Mesendoderm (in vitro differentiated cells): ENCODE measurements at regions not wholly inside any gene's neighbourhood (a gene's known extent, or its start where the extent isn't known, plus 50 kb on each side); places are given as distances from the start of the nearest gene placed in this dataset.

Experiments
- DNase-seq: peaks from one replicate; pipeline ENCODE4 v3.0.0; 2013
- H2AK5ac ChIP-seq: 2 replicates; pipeline ENCODE4 v1.6.1; 2013; ENCODE audit warnings: low read length, inconsistent platforms
- H2BK120ac ChIP-seq: 2 replicates; pipeline ENCODE4 v1.6.1; 2013; ENCODE audit warnings: low read depth, mild to moderate bottlenecking, low read length, moderate library complexity, mixed read lengths
- H2BK15ac ChIP-seq: replicated peaks from 2 replicates; pipeline ENCODE4 v1.6.1; 2013; ENCODE audit warnings: low read depth, mild to moderate bottlenecking, moderate library complexity
- H2BK5ac ChIP-seq: 2 replicates; pipeline ENCODE4 v1.6.1; 2013; ENCODE audit warnings: low read length, inconsistent platforms
- H3K18ac ChIP-seq: 2 replicates; pipeline ENCODE4 v1.6.1; 2013; ENCODE audit warnings: mild to moderate bottlenecking, low read length, mixed read lengths
- H3K23ac ChIP-seq: one replicate; pipeline ENCODE4 v1.6.1; 2013; ENCODE audit warnings: low read length
- H3K27ac ChIP-seq: 2 replicates; pipeline ENCODE4 v1.5.1; 2013; ENCODE audit warnings: low read depth, mild to moderate bottlenecking, inconsistent platforms, low read length, moderate library complexity
- H3K27me3 ChIP-seq: 2 replicates; pipeline ENCODE4 v1.6.1; 2013; ENCODE audit warnings: low read length, control low read depth, mild to moderate bottlenecking, inconsistent platforms; ENCODE audit not compliant: insufficient read depth, poor library complexity
- H3K36me3 ChIP-seq: 2 replicates; pipeline ENCODE4 v1.6.1; 2013; ENCODE audit warnings: low read length, inconsistent platforms; ENCODE audit not compliant: control insufficient read depth, insufficient read depth
- H3K4ac ChIP-seq: one replicate; pipeline ENCODE4 v1.6.1; 2013; ENCODE audit warnings: low read depth, mild to moderate bottlenecking, low read length, moderate library complexity
- H3K4me1 ChIP-seq: 2 replicates; pipeline ENCODE4 v1.6.1; 2013; ENCODE audit warnings: low read depth, low read length, inconsistent platforms; ENCODE audit not compliant: control insufficient read depth
- H3K4me2 ChIP-seq: 2 replicates; pipeline ENCODE4 v1.6.1; 2013; ENCODE audit warnings: low read length
- H3K4me3 ChIP-seq: 2 replicates; pipeline ENCODE4 v1.5.1; 2013; ENCODE audit warnings: mild to moderate bottlenecking, low read length
- H3K56ac ChIP-seq: one replicate; pipeline ENCODE4 v1.6.1; 2013; ENCODE audit warnings: low read length
- H3K79me1 ChIP-seq: 2 replicates; pipeline ENCODE4 v1.6.1; 2013; ENCODE audit warnings: low read length, inconsistent platforms
- H3K79me2 ChIP-seq: 2 replicates; pipeline ENCODE4 v1.6.1; 2013; ENCODE audit warnings: mild to moderate bottlenecking, low read length; ENCODE audit not compliant: control insufficient read depth, insufficient read depth
- H3K9ac ChIP-seq: 2 replicates; pipeline ENCODE4 v1.6.1; 2013; ENCODE audit warnings: low read length, inconsistent platforms
- H4K5ac ChIP-seq: one replicate; pipeline ENCODE4 v1.6.1; 2013; ENCODE audit warnings: low read length
- H4K8ac ChIP-seq: one replicate; pipeline ENCODE4 v1.6.1; 2013; ENCODE audit warnings: low read depth, mild to moderate bottlenecking, control low read depth, low read length, moderate library complexity
- WGBS: extraction: QIAGEN DNeasy Blood & Tissue Kit; methylation state at CpG from one replicate; pipeline ENCODE4 v1.1.7; 2013; ENCODE audit warnings: low lambda C conversion rate, missing lambda C conversion rate; ENCODE audit not compliant: insufficient coverage; ENCODE audit errors: extremely low coverage; 5-methylcytosine and 5-hydroxymethylcytosine counted together

DNA sequence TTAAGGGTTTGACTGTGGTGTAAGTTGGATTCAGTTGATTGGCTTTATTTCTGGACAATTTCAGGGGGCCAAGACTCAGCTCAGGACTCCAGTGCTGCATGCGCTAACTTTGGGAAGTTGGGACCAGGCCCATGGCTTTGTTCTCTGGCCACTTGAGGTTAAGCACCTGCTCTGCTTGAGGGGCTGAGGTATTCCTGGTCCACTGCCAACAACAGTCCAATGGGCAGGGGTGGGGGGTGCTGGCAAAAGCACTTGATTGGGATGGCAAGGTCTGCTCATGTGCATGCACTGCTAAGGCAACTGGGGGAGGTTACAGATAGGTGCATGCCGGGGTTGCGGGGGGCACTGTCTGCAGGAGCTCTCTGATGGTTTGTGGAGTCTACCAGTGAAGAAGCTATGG, 52.6 kb upstream of the ASB17 start:
- Histone ChIP-seq H3K27me3 (no peaks in the 10 kb centered on the region), H2BK5ac (no peak overlapping the region), H3K79me1 (no peaks in the 10 kb centered on the region), H2BK120ac (no peak overlapping the region), H3K36me3 (no peaks in the 10 kb centered on the region), H3K4me1 (no peaks in the 10 kb centered on the region), H3K79me2 (no peaks in the 10 kb centered on the region), H4K5ac (no peak overlapping the region), H3K4me3 (no peak overlapping the region), H3K56ac (no peak overlapping the region), H4K8ac (no peak overlapping the region), H3K4ac (no peak overlapping the region), H3K23ac (no peak overlapping the region), H3K18ac (no peak overlapping the region), H3K9ac (no peak overlapping the region), H3K4me2 (no peak overlapping the region), H3K27ac (no peak overlapping the region), H2BK15ac (no peak overlapping the region), H2AK5ac (no peak overlapping the region)
- no CpG with 5 or more reads among the region's 3 CpGs for WGBS
- no peak for DNase-seq

DNA sequence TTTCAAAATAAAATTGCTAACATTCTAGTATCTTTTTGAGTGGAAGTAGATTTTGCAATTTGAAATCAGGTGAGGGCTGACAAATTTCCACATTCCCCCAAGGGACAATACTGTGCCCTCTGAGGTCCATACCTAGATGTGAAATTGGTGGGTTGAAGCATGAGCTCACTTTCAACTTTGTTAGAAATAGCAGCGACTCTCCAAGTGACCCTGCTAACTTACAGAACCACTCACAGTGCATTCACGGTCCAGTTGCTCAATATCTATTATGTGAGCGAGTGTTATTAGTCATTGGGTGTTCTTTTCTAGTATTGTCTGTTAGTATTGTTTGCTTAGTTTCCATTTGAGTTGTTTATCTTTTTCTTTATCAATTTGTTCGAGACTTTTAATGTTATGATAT, 53.6 kb upstream of the ASB17 start:
- H2BK15ac ChIP-seq, result no peak overlapping the region
- no peaks in the 10 kb centered on the region for H3K4me1 ChIP-seq
- no peak overlapping the region for H3K27ac ChIP-seq
- no peak overlapping the region for H4K8ac ChIP-seq
- H3K4me2 ChIP-seq, result no peak overlapping the region
- no peak overlapping the region for H2BK5ac ChIP-seq
- no peaks in the 10 kb centered on the region for H3K79me1 ChIP-seq
- H3K23ac ChIP-seq, result no peak overlapping the region
- H2AK5ac ChIP-seq, result no peak overlapping the region
- no peaks in the 10 kb centered on the region for H3K27me3 ChIP-seq
- H3K36me3 ChIP-seq, result no peaks in the 10 kb centered on the region
- no peak overlapping the region for H4K5ac ChIP-seq
- H3K4me3 ChIP-seq, result no peak overlapping the region
- WGBS, result no CpG with 5 or more reads among the region's 4 CpGs
- H3K56ac ChIP-seq, result no peak overlapping the region
- H2BK120ac ChIP-seq, result no peak overlapping the region
- H3K9ac ChIP-seq, result no peak overlapping the region
- H3K18ac ChIP-seq, result no peak overlapping the region
- H3K79me2 ChIP-seq, result no peaks in the 10 kb centered on the region
- H3K4ac ChIP-seq, result no peak overlapping the region
- no peak for DNase-seq

DNA sequence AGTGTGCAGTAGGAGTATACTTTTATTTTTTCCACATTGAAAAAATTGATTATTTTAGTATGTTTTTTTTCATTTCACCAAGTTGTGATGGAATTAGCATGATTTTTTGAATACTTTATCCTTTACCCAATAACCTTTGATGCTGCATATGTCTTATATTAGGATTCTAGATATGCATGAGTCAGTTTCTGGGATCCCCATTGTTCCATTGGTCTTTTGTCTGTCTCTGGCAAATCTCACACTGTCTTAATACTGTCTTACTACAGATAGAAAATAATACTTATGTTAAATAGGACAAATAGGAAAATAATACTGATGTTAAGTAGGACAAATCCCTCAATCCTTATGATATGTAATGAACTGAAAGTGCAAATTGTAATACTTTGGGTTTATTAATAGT, 54.3 kb upstream of the ASB17 start:
- H4K5ac ChIP-seq, result no peak overlapping the region
- H3K18ac ChIP-seq, result no peak overlapping the region
- no peak overlapping the region for H3K27ac ChIP-seq
- H3K56ac ChIP-seq, result no peak overlapping the region
- H3K4ac ChIP-seq, result no peak overlapping the region
- no peaks in the 10 kb centered on the region for H3K36me3 ChIP-seq
- no peak overlapping the region for H2BK5ac ChIP-seq
- H3K79me1 ChIP-seq, result no peaks in the 10 kb centered on the region
- H2BK15ac ChIP-seq, result no peak overlapping the region
- H3K27me3 ChIP-seq, result no peaks in the 10 kb centered on the region
- H2AK5ac ChIP-seq, result no peak overlapping the region
- H3K4me2 ChIP-seq, result no peak overlapping the region
- H3K23ac ChIP-seq, result no peak overlapping the region
- no peak overlapping the region for H4K8ac ChIP-seq
- DNase-seq, result no peak
- H3K79me2 ChIP-seq, result no peaks in the 10 kb centered on the region
- no peak overlapping the region for H2BK120ac ChIP-seq
- H3K4me3 ChIP-seq, result no peak overlapping the region
- no peak overlapping the region for H3K9ac ChIP-seq
- no peaks in the 10 kb centered on the region for H3K4me1 ChIP-seq

DNA sequence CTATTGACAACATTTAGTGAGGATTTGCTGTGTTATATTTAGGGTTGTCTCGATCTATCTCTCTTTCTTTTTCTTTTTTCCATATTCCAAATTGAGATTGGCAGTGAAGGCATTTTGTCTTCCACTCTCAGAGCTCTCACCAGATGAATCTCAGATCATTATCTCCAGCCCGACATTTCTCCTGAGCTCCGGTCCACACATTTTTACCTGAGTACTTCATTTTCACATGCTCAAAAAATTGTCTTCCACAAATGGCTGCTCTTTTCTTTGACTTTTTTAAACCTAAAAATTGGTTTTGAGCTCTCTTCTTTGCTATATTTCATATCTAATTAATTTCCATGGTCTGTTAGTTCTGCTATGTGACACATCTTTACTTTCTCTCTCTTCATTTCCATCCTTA, 56.9 kb upstream of the ASB17 start:
- Histone ChIP-seq H2AK5ac (no peak overlapping the region), H3K36me3 (no peaks in the 10 kb centered on the region), H4K8ac (no peak overlapping the region), H3K27me3 (no peaks in the 10 kb centered on the region), H3K18ac (no peak overlapping the region), H2BK15ac (no peak overlapping the region), H3K79me2 (no peaks in the 10 kb centered on the region), H3K23ac (no peak overlapping the region), H3K4me1 (no peaks in the 10 kb centered on the region), H3K4ac (no peak overlapping the region), H3K79me1 (no peaks in the 10 kb centered on the region), H3K4me2 (no peak overlapping the region), H3K27ac (no peak overlapping the region), H3K56ac (no peak overlapping the region), H3K4me3 (no peak overlapping the region), H2BK5ac (no peak overlapping the region), H3K9ac (no peak overlapping the region), H2BK120ac (no peak overlapping the region), H4K5ac (no peak overlapping the region)
- no peak for DNase-seq
- no CpG with 5 or more reads among the region's 3 CpGs for WGBS

DNA sequence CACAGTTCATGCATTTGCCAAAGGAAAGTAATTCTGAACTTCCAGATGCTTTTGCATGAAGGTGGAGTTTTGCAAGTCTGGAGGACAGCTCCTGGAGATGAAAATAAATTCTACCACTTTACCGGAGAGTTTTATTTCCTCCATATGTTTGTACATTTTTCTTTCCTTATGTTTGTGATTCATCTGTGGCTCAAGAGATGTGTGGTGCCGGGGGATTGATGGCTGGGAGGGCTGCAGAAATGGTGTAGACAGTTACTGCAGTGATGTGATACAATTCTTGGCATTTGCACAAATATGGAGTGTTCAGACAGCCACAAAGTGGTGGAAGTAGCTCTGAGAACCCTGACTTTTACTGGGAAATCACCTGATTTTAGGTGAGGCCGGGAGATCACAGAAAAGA, 58.5 kb upstream of the ASB17 start:
- no peak overlapping the region for H3K9ac ChIP-seq
- no peaks in the 10 kb centered on the region for H3K79me1 ChIP-seq
- no peaks in the 10 kb centered on the region for H3K27me3 ChIP-seq
- no peak overlapping the region for H3K4me2 ChIP-seq
- no peaks in the 10 kb centered on the region for H3K36me3 ChIP-seq
- no peak overlapping the region for H4K8ac ChIP-seq
- H2BK15ac ChIP-seq, result no peak overlapping the region
- H3K79me2 ChIP-seq, result no peaks in the 10 kb centered on the region
- H3K4ac ChIP-seq, result no peak overlapping the region
- no peak overlapping the region for H3K27ac ChIP-seq
- H2BK120ac ChIP-seq, result no peak overlapping the region
- H2AK5ac ChIP-seq, result no peak overlapping the region
- H3K18ac ChIP-seq, result no peak overlapping the region
- H3K23ac ChIP-seq, result no peak overlapping the region
- no peak overlapping the region for H3K56ac ChIP-seq
- WGBS, result no CpG with 5 or more reads among the region's 3 CpGs
- DNase-seq, result no peak
- H3K4me3 ChIP-seq, result no peak overlapping the region
- no peak overlapping the region for H4K5ac ChIP-seq
- H2BK5ac ChIP-seq, result no peak overlapping the region
- no peaks in the 10 kb centered on the region for H3K4me1 ChIP-seq

DNA sequence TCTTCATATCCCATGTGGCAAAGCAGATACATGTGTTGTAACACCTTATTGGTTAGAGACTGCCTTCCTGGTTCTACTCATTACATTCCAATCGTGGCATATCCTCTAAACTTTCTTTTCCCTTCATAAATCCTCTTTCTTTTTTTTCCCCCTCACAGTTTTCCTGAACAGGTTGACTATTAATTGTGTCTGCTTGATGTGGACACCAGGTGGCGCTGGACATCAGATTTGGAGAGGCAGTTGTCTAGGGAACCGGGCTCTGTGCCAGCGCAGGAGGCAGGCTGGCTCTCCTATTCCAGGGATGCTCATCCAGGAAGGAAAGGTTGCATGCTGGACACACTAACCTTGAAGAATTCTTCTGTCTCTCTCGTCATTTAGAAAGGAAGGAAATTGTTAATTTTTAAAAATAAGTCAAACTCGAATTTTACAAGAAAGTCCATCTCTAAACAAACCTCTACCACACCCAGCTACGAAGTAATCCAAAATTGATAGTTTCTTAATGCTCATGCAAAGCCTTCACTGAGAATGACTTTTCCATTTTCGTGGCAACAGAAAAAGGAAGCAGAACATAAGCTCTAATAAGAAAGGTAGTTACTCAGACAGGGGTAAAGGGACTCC, 59.4 kb upstream of the ASB17 start:
- WGBS, result no CpG with 5 or more reads among the region's 8 CpGs
- no peaks in the 10 kb centered on the region for H3K27me3 ChIP-seq
- H2BK5ac ChIP-seq, result no peak overlapping the region
- H3K4me1 ChIP-seq, result no peaks in the 10 kb centered on the region
- no peak overlapping the region for H3K27ac ChIP-seq
- H4K8ac ChIP-seq, result no peak overlapping the region
- H3K79me2 ChIP-seq, result no peaks in the 10 kb centered on the region
- H3K4ac ChIP-seq, result no peak overlapping the region
- no peak overlapping the region for H2BK120ac ChIP-seq
- no peak overlapping the region for H3K9ac ChIP-seq
- no peak overlapping the region for H3K56ac ChIP-seq
- no peak overlapping the region for H4K5ac ChIP-seq
- H3K79me1 ChIP-seq, result no peaks in the 10 kb centered on the region
- no peak overlapping the region for H3K18ac ChIP-seq
- H3K4me3 ChIP-seq, result no peak overlapping the region
- H3K36me3 ChIP-seq, result no peaks in the 10 kb centered on the region
- no peak overlapping the region for H2BK15ac ChIP-seq
- H3K23ac ChIP-seq, result no peak overlapping the region
- no peak overlapping the region for H3K4me2 ChIP-seq
- DNase-seq, result peak; percentile 81
- no peak overlapping the region for H2AK5ac ChIP-seq
